HG03354 (cell line): ENCODE measurements at regions not wholly inside any gene's neighbourhood (a gene's known extent, or its start where the extent isn't known, plus 50 kb on each side); places are given as distances from the start of the nearest gene placed in this dataset.

Experiments
- ATAC-seq: cut with Tn5 transposase; IDR thresholded peaks from one replicate; pipeline ENCODE4 v1.9.1; 2021; ENCODE audit warnings: mild to moderate bottlenecking; ENCODE audit not compliant: unreplicated experiment, poor library complexity, severe bottlenecking

DNA sequence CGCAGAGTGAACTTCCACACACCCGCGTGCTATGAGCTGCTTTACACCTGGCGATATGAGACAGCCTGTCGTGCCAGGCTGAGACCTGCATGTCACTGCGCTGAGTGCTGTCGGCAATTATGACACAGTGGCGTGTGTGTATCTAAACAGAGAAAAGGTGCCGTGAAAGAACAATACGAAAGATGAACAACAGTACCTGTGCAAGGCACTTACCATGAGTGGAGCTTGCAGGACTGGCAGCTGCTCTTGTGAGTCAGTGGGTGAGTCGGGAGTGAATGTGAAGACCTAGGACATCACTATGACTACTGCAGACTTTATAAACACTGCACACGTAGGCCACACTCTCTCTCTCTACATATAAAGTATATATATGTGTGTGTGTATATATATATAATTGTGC is 68.5 kb upstream of the DUSP22 start:
- ATAC-seq, result no peak

DNA sequence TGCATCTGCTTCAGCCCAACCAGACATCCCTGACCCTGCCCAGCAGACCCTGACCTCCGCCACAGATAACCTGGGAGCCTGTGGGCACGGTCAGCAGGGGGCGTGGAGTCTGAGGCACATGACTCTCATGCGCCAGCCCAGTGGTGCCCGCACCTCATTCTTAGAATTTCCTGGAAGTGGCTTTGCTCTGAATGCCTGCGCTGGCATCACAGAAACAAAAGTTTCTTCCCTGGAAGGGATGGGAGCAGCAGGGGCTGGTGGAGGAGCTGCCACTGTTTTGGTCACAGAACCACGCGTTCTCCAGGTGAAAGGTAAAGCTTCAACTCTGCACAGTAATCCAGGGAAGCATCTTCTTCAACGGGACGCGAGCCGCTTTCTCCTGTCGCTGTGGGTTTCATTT is 67.9 kb upstream of the DUSP22 start:
- no peak for ATAC-seq

- ATAC-seq, result peak; percentile 24
Measured at GRCh38 chr6:225121-225721, 67.1 kb upstream of the DUSP22 start.

DNA sequence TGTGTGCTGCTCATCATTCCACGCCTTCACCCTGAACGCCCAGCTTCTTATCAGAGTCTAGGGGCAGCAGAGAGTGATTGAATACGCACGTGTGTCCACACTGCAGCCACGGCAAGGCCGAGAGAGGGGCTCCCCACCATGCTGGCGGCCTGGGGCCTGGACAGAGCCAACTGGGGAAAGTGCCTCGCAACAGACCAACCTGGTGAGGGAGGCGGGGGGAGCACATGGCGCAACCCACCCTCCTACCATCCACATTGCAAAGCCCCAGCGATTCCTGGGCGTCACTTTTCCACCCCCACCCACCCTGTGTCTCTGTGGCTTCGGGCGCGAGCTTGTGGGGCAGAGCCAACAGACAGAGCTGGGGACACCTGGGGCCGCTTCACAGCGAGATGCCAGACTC is 66.4 kb upstream of the DUSP22 start:
- ATAC-seq, result no peak

GRCh38 chr6:226516-227073 is 65.7 kb upstream of the DUSP22 start:
- ATAC-seq, result peak; percentile 43

DNA sequence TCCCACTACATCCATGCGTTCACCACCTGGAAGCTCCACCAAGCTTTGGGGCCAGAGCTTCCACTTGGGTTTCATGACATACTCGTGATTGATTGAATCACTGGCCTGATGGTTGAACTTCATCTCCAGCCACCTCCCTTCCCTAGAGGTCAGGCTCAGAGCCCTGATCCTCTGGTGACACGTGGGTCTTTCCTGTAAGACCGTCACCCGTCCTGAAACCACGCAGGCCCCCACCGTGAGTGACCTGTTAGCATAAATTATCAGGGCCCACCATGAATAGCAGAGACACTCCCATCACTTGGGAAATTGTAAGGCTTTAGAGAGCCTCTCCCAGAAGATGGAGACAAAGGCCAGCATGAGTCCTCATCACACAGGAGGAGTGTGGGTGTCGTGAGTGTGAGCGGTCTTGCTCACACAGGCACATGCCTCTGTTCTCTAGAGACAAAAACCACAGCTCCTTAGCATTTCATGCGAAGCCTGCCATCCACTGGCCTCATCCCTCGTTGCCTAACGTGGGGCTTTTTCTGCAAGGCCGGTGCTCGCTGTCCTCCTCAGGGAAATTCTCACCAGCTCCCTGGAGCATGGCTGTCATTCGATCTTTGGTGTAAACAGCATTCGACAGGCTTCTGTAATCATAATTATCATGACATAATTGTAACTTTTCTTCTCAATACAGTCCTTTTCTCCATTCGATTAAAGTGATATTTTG is 65.1 kb upstream of the DUSP22 start:
- ATAC-seq, result peak; percentile 30

DNA sequence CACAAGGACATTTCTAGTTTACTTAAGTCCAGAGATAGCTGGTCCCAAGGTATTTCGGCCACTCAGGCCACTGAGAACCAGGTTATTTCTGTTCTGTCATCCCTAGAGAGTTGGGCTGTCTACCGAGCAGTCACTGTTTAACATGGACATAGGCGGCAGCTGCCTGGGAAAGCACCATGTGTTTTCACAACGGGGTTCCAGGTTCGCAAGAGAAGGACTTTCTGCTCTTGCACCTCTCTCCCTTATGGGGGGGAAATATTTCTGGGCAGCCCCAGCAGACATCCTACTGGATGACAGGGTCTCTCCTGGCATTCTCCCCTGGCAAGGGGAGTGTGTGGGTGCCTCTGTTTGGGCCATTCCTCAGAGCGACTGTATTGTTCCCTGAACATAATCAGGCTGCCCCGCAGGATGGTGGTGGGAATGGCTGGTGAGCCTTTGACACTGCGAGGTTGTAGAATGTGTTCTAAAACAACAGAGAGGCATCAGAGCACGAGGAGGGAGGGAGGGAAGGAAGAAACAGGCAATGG is 64.4 kb upstream of the DUSP22 start:
- peak; percentile 30 for ATAC-seq

- peak; percentile 29 for ATAC-seq
Measured at GRCh38 chr6:228881-229651, 63.2 kb upstream of the DUSP22 start.

DNA sequence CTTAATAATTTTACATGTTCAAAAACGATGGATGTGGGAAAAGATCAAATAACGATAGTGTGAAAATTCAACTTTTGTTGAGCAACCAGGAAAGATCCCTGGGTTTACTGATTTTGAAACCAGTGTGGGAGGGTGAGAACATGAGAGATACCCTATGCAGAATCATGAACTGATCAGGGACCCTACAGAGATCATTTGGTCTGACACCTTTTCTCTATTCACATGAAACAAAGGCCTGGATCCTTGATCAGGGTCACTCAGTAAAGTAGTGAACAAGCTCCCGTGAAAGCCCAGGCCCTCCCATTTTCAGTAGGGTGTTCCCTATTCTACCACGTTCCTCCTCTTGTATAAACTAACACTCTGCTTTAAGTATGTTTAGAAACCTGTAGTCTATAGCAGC is 60.5 kb upstream of the DUSP22 start:
- ATAC-seq, result no peak

DNA sequence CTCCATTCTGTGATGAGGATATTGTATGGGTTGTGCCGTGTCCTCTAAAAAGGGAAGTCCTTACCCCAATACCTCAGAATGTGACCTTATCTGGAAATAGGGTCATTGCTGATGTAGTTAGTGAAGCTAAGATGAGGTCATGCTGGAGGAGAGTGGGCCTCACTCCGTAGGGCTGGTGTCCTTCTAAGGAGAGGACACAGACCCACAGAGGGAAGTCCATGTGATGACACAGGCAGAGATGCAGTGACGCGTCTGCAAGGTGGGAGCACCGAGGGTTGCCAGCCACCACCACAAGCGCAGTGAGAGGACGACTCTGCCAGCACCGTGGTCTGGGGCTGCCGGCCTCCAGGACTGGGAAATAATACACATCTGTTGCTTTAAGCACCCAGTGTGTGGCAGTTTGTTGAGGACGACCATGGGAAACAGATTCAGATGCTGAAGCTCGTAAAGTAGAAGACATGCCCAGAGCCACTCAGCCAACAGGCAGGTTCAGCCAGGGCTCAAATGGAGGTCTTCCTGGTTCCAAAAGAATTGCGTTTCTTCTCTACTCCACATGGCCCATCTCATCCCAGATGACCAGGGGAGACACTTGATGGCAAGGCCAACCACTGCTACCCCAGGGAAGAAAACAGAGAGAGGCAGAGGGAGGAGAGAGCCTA is 59.2 kb upstream of the DUSP22 start:
- ATAC-seq, result no peak

DNA sequence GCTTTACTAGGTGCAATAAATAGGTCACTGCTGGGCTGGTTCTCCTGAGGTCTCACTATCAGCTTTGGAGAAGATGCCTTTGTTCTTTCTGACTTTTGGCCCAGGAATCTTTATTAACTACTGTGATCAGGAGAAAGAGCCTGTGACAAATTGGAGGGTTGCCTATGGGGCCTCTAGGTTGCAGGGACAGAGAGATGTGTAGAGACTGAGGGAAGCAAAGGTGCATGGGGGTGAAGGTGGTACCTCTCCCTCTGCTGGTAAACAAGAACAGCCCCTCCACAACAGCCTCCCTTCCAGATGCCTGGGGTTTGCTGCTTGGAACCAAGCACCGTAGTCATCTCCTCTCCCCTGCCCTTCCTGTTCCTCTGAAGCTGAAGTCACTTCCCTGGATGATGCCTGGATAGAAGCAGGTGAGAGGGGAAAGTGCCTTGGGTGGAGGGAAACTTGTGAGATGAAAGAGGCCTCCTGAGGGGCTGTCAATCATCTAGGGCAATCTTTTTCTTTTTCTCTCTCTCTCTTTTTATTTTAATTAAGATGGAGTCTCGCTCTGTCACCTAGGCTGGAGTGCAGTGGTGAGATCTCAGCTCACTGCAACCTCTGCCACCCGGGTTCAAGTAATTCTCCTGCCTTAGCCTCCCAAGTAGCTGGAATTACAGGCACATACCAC is 57.4 kb upstream of the DUSP22 start:
- ATAC-seq, result no peak

DNA sequence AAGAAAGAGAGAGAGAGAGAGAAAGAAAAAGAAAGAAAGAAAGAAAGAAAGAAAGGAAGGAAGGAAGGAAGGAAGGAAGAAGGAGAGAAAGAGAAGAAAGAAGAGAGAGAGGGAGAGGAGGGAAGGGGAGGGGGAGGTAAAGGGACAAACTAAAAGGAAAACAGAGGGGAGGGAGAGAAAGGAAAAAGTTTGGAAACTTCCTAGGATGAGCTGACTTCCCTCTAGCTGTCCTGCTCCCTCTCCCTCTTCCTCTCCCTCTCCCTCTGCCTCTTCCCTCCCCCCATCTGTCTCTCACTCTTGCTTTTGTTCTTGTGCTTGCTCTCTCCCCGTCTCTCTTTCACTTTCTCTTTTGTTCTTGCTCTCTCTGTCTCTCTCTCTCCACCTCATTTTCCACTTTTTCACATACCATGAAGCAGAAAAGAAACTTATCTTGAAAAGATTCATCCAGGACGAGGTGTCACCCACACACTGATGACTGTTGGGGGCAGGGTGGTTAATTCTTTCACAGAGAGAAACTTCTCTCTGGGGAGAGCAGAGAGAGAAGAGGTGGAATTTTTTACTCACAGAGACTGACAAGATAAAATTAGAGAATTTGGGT is 56.4 kb upstream of the DUSP22 start:
- ATAC-seq, result peak; percentile 69

DNA sequence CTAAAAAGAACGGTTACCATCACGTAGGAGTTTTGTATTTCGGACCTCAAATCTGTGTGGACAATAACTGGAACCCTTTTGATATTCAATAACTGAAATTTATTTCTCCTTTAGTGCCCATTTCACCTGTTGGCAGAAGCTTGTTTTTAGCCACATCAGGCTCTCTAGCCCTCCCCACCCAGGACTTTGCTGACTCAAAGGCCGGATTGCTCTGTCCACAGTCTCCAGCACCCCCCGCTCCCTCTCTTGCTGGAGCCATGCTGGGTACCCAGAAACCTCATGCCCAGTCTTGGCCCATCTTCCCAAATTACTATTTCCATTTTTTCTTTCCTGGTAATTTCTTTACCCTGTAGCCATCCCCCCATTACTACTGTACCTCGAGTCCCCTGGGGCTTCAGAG is 55.8 kb upstream of the DUSP22 start:
- ATAC-seq, result no peak

- ATAC-seq, result no peak
Measured at GRCh38 chr6:240151-240550, 52.1 kb upstream of the DUSP22 start.

DNA sequence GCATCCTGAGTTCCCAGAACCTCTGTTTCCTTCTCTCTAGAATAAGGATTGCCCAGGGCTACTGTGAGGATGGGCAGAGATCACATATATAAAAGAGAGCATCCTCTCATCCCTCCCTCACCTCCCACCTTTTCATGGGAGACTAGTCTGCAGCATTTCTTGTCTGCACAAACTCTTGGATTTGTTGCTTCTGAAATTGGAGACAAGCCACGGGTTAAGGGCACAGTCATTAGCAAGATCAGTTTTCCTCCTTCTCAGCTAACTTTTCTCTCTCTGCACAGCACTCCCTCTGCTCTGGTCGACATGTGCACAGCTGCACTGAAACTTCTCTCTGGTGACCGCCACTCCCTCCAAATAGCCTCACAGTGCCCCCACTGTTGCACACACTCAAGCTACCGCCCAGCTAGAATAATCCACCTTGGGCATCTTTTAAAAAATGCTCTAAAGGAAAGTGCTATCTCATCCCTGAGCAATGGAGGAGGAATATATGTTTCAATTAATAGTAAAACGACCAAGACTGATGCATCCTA is 50.9 kb upstream of the DUSP22 start:
- no peak for ATAC-seq
